ENCODE measurements at regions not wholly inside any gene's neighbourhood (a gene's known extent, or its start where the extent isn't known, plus 50 kb on each side); places are given as distances from the start of the nearest gene placed in this dataset.

- TF ChIP-seq CTCF (IDR thresholded peaks at IDR 0.05) (no peak), POLR2A (IDR thresholded peaks at IDR 0.05) (no peak)
Measured at GRCh38 chr9:79152306-79152705, 419.5 kb upstream of the TLE4 start.

Measured in testis (tissue), 2 donors.